GM18868 (cell line): ENCODE measurements at regions not wholly inside any gene's neighbourhood (a gene's known extent, or its start where the extent isn't known, plus 50 kb on each side); places are given as distances from the start of the nearest gene placed in this dataset.

Experiments
- ATAC-seq: cut with Tn5 transposase; IDR thresholded peaks from one replicate; pipeline ENCODE4 v1.9.1; 2021; ENCODE audit warnings: mild to moderate bottlenecking, moderate library complexity; ENCODE audit not compliant: unreplicated experiment

DNA sequence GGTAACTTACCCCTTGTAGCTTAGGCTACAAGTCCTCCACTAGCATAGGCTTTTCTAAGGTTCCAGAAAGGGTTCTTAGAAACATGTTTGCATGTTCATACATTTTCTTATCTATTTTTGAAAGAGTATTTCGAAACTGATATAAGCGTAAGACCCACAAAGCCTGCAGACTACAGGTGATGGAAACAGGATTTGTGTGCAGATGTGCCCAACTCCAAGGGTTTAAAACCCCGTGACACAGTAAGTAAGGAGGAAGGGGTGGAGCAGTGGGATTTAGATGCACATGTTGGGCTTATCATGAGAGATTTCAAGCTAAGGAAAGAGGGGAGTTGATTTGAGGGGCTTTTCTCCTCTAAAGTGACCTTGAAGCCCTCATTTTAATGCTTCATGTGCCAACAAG is 164.7 kb downstream of the LTN1 start:
- no peak for ATAC-seq

DNA sequence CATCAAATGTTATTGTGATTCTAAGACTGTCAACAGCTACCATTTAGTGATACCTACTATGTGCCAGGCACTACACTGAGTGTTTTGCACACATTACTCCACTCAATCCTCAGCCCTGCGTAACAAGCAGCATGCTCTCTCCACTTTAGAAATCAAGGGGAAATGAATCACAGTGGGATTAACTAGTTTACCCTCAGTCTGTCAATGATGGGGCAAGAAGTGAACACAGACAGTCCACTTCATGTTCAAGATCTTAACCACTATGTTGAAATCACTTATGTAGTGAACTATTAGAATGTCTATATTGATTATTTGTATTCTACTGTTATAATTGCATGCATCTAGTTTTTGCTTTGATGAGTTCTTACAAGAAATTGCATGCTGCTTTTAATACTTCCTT is 165.3 kb downstream of the LTN1 start:
- ATAC-seq, result no peak

DNA sequence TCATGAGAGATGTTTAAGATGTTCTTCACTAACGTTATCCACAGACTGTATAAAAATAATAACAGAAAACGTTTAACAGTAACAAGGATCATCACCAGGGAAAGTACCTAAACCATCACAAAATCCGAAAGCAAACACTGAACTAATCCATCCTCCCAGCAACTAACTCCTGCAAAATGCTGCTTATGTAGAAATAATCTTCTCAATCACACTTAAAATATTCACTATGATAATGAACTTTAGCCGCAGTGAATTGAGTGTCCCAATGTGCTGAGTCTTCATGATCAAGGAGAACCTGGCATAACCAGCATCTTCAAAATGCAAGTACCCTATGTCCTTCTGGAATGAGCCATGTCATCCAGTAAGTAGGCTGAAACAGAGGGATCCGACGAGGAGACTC is 166.1 kb downstream of the LTN1 start:
- ATAC-seq, result no peak

- ATAC-seq, result peak; percentile 75
Measured at GRCh38 chr21:28826021-28826420, 166.7 kb downstream of the LTN1 start.

- no peak for ATAC-seq
Measured at GRCh38 chr21:28823429-28823828, 169.2 kb downstream of the LTN1 start.

GRCh38 chr21:28822486-28823335 is 170.0 kb downstream of the LTN1 start:
- no peak for ATAC-seq

- no peak for ATAC-seq
Measured at GRCh38 chr21:28822123-28822399, 170.6 kb downstream of the LTN1 start.

GRCh38 chr21:28821276-28822122 is 171.2 kb downstream of the LTN1 start:
- ATAC-seq, result no peak

DNA sequence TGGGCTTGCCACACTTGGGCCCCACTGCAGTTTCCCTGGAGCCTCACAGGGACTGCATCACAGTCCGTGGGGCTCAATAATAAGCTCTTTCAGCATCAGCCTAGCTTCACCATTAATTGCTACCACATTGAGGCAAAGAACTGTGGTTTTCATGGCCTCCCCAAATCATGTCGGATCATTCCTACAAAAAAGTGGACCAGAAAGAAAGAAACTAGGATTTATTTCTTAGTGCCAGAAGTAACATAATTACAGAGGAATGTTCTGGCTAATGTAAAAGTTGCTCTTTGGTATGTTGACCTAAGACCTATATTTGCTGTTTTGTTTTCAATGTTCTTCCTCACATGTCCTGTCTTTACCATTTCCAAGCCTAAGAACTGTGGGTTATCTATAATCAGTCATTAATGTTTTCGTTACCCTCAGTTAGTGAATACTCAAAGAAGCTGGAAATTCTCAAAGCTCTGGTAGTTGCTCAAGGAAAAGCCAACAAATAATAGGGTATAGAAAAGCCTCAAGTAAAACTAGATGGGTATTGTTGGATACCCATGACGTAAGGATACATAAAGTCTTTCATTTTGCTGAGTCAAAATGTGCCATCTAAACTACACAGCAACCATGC is 173.9 kb downstream of the LTN1 start:
- ATAC-seq, result no peak

GRCh38 chr21:28817871-28818270 is 174.8 kb downstream of the LTN1 start:
- no peak for ATAC-seq

DNA sequence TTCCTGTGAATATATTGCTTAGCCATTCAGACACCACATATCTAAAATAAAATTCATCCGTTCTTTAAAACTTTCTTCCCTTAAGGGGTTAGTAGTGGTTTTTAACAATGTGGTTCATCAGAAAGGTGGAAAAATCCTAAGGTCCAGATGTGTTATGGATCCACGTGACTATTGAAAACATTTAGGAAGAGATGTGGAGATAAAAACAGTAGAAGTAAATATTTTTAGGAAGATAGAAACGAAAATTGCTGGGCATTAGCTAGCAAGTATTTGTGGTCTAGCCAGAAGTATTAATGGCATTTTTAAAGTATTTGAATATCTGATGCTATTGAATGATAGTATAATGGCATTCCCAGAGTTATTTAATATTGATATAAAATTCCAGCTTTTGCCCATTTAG is 180.8 kb downstream of the LTN1 start:
- ATAC-seq, result no peak

- no peak for ATAC-seq
Measured at GRCh38 chr21:28810826-28811524, 181.7 kb downstream of the LTN1 start.

- no peak for ATAC-seq
Measured at GRCh38 chr21:28805885-28806284, 186.8 kb downstream of the LTN1 start.

GRCh38 chr21:28804089-28804670 is 188.5 kb downstream of the LTN1 start:
- no peak for ATAC-seq

DNA sequence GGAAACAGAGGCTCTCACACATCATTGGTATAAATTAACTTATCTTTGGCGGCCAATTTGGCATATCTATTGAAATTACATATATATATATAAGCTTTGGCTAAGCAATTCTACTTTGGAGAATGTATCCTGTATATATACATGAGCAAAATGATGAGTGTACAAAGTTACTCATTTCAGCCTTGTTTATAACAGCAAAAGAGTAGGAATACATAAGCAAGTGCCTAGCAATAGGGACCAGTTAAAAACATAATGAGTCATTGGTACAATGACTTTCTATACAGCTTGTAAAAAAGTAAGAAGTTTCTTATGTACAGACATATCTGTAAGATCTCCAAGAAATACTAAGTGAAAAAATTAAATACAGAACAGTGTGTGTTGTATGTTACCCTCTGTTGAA is 190.8 kb downstream of the LTN1 start:
- ATAC-seq, result no peak

GRCh38 chr21:28799926-28800325 is 192.8 kb downstream of the LTN1 start:
- ATAC-seq, result no peak

DNA sequence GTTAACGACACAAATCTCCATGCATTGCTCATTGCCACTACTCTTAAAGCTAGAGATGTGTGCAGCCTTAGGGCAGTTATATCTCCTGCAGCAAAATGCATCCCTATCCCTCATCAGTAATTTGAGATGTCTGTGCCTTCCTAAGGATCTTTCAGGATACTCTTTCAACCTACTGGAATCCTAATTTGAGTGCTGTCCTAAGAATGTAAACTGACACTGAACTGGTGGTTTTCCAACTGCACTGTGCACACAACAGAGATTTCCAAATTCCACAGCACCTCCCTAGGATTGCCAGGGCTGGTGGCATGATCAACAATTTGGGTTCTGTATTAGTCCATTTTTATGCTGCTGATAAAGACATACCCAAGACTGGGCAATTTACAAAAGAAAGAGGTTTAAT is 193.9 kb downstream of the LTN1 start:
- no peak for ATAC-seq

DNA sequence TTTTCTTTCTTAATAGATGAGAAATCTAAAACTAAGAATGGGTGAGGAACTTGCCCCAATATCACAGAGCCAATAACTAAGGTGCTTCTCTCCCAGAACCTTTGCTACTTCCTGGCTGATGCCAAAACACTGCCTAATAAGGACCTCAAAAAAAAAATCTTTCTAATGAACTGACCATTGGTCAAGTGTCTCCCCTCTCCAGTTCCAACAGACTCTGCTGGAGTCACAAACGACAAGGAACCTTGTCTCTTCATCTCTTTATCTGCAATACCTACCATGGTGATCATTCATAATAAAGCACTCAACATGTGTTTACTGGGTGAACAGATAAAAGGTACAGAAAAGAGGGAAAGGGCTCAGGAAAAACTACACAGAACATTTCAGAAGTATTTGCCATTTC is 197.4 kb downstream of the LTN1 start:
- no peak for ATAC-seq

GRCh38 chr21:28794371-28794851 is 198.3 kb downstream of the LTN1 start:
- ATAC-seq, result no peak

DNA sequence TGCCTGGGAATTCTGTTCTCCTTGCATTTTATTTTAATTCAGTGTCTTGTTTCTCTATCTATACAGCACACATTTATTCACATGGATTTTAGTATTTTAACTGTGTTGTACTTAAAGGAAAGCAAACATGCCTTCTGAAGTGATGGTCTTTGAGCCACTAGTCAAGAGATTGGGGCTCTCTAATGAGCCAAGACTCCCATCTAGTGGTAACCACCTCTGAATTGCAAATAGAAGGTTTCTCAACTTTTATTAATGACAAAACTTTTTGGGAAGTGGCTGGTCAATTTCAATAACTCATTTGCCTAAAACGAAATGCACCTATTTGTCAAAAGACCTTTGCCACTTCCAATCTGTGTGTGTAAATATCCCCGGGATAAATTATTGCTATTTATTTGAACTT is 199.6 kb downstream of the LTN1 start:
- no peak for ATAC-seq
